GM18505 (cell line): ENCODE measurements at regions not wholly inside any gene's neighbourhood (a gene's known extent, or its start where the extent isn't known, plus 50 kb on each side); places are given as distances from the start of the nearest gene placed in this dataset.

Experiments used
- ATAC-seq: cut with Tn5 transposase; IDR thresholded peaks from one replicate; pipeline ENCODE4 v1.9.1; 2021; ENCODE audit not compliant: unreplicated experiment
- POLR2A ChIP-seq: IDR thresholded peaks from 4 replicates; pipeline ENCODE4 v1.6.1; 2011; ENCODE audit warnings: borderline replicate concordance; ENCODE audit not compliant: insufficient read depth, insufficient read length; ENCODE audit errors: extremely low read depth

GRCh38 chr3:157830556-157831236, 275.5 kb downstream of the SHOX2 start:
- ATAC-seq: no peak
- TF ChIP-seq POLR2A: no peak

DNA sequence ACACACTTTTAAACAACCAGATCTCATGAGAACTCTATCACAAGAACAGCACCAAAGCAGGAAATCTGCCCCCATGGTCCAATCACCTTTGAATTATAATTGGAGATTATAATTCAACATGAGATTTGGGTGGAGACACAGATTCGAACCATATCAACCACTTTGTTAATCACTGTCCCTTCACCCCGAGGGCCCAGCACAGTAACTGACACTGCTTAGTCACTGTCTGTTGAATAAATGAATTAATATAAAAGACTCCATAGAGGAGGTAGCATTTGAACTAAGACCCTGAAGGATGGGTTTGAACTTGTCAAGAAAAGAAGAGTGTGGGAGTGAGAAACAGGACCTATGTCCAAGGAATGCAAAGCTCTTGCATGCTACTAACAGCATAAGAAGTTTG, 276.4 kb downstream of the SHOX2 start:
- TF ChIP-seq POLR2A: no peak
- ATAC-seq: no peak

- no peak for TF ChIP-seq POLR2A
- no peak for ATAC-seq
Measured at GRCh38 chr3:157824281-157824680, 281.9 kb downstream of the SHOX2 start.

GRCh38 chr3:157823050-157823449, 283.2 kb downstream of the SHOX2 start:
- no peak for ATAC-seq
- no peak for TF ChIP-seq POLR2A

GRCh38 chr3:157820157-157820517, 286.1 kb downstream of the SHOX2 start:
- no peak for TF ChIP-seq POLR2A
- ATAC-seq: no peak

DNA sequence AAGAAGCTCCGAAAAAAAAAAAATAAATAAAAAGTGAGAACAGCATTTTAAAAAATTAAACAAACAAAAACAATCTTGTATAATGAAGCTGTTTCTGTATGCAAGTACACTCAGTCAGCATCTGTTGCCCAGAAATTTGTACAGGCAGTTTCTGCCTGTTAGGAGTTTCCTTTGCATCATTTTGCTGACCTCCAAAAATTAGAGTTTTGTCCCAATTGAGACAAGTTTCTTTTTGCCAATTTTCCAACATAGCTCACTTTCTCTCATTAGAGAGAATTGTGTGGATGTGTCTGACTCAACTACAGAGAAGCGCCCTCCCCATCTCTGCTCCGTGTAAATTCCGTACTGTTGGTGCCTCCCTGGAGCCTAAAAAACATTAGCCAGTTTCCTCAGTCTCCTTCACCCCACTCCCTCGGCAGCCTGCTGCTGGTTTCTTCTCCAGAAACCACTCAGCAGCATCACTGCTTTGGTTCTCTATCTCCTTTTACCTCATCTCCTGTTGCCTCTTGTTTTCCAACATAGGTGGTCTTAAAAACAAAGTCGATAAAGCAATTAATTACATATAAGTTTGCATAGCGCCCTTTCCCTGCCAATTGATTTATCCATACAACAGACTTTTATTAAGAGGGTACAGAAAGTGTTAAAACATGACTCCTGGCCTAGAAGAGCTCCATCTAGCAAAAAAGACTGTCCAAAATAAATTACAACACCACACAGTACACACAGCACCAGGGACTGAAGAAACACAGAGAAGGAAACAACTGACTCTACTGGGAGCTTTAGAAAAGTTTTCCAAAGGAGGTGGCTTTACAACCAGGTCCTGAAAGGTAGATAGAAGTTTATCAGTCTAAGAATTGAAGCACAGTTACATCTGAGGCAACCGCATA, 286.7 kb downstream of the SHOX2 start:
- no peak for ATAC-seq
- no peak for TF ChIP-seq POLR2A

DNA sequence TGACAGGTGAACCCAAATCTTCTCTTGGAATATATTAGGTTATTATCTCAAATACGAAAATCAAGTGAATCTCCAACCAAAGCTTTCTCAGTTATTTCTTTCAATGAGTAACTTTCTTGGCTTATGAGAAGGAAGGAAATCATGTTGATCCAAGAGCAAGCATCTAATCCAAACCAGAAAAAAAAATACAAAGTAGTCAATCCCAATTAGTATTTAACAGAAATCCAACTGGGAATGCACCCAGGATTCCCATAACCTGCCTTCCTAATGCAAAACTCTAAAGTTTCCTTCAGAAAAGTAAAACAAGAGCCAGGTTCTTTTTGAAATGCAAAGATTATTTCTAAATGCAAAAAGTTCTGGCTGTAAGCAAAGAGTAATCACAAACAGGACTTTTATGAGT, 289.3 kb downstream of the SHOX2 start:
- no peak for ATAC-seq
- no peak for TF ChIP-seq POLR2A

DNA sequence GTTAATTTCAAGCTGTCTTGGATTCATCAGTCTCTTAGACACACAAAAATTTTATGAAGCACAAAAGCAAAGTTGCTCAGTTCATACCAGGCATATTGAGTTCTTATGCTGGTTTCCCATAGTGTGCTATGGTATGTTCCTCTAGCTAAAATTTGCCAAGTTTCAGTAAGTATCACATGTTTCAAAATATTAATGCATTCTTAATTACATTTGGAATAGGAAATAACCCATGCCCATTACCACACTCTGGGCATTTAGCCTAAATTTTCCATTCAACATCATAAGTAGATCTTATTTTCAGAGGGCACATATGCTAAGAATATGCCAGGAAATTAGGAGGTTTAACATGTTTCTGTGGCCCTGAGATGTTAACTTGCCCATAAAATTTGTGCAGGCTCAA, 289.9 kb downstream of the SHOX2 start:
- ATAC-seq: no peak
- no peak for TF ChIP-seq POLR2A

DNA sequence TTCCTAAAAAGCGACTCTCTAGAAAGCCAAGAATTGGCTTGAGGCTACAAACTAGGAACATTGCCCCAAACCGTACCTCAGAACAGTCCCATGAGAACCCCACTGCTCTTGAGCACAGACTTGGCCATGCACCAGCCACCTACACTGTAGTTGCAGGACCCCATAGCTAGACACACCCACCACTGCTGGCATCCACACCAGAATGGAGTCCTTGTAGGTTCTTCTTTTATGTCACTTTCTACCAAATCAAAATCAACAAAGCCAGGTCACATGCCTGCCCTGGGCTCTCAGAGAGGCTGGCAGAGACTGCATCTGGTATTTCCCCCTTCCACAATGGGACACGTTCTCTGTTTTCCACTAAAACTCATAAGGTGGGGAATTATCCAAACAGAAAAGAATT, 290.5 kb downstream of the SHOX2 start:
- TF ChIP-seq POLR2A: no peak
- no peak for ATAC-seq

DNA sequence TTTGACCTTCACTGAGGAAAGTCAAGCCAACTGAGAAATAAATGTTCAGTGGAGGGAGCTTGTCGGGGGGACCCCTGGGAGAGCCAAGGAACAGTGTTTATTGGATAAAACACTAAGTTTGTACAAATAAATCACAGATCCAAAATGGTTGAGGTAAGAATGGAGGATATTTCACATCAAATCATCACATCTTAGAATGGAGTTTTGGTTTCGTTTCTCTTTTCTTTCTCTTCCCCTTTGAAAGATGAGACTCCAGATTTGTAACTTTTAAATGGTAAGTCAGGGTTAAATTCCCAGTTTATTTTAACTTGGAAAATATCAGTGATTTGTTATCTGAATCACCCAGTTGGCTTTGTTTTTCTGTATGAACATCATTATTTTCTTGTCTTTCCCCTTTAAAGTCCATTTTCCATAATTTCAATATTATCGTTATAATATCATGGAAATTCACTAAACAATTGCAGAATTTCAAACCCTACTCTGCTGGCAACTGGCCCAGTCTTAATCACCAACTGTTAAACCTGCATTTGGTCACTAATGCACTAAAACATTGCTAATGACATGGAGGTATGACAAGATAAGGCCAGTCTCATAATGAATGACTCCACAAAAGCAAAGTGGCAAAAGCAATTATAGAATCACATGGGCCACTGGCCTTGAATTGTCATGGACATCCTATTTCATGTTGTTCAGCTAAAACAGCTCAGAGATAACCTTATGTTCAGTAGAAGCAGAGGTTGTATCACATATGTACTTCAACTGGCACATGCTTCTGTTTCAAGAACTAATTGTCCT, 295.1 kb downstream of the SHOX2 start:
- no peak for ATAC-seq
- TF ChIP-seq POLR2A: no peak

GRCh38 chr3:157807280-157807679, 298.9 kb downstream of the SHOX2 start:
- TF ChIP-seq POLR2A: no peak
- ATAC-seq: no peak

DNA sequence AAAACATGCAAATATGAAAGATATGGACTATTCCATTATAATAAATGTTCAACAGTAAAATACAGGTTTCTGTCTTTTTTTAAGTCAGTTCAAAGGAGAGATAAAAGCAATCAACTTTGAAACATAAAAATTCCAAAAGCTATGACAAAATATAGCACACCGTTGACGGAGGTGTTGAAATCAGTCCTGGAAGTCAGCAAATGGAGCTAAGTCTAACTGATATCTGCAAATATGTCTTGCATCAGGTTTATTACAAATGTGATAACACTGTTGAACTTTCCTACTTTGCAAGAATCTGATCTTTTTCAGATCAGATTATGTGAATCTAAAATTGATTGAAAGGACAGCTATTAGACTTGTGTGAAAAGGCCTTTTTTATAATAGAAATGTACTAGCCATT, 300.7 kb downstream of the SHOX2 start:
- no peak for TF ChIP-seq POLR2A

GRCh38 chr3:157794771-157795170, 291.6 kb upstream of the VEPH1 start:
- no peak for TF ChIP-seq POLR2A
- ATAC-seq: no peak

More for the DNA sequence above, 300.7 kb downstream of the SHOX2 start:
- no peak for ATAC-seq
